Liver (tissue), 8 donors: ENCODE measurements at regions not wholly inside any gene's neighbourhood (a gene's known extent, or its start where the extent isn't known, plus 50 kb on each side); places are given as distances from the start of the nearest gene placed in this dataset.

Source experiments
- DNase-seq: peaks from one replicate; pipeline ENCODE4 v3.0.0-alpha.2; 2017; ENCODE audit warnings: low spot score
- H3K27ac ChIP-seq, 2 donors: one replicate each; pipeline ENCODE4 v1.7.0; 2013; ENCODE audit warnings: inconsistent platforms in 2 of 2, low read length in 2 of 2, control low read depth in 1 of 2, low read depth in 1 of 2, mild to moderate bottlenecking in 1 of 2
- H3K27me3 ChIP-seq, 4 donors: one replicate each; pipeline versions ENCODE4 v1.6.1 to v1.7.0; 2013; ENCODE audit warnings: low read length in 3 of 4, inconsistent platforms in 1 of 4, mild to moderate bottlenecking in 1 of 4, moderate library complexity in 1 of 4; ENCODE audit not compliant: control insufficient read depth in 4 of 4, insufficient read depth in 4 of 4
- H3K36me3 ChIP-seq, 4 donors: one replicate each; pipeline versions ENCODE4 v1.6.1 to v1.7.0; 2013; ENCODE audit warnings: low read length in 3 of 4, mild to moderate bottlenecking in 3 of 4, low read depth in 1 of 4, moderate library complexity in 1 of 4; ENCODE audit not compliant: control insufficient read depth in 4 of 4, insufficient read depth in 3 of 4
- H3K4me1 ChIP-seq, 4 donors: one replicate each; pipeline versions ENCODE4 v1.6.1 to v1.7.0; 2013; ENCODE audit warnings: low read length in 3 of 4, mild to moderate bottlenecking in 3 of 4, moderate library complexity in 1 of 4; ENCODE audit not compliant: control insufficient read depth in 4 of 4, insufficient read depth in 4 of 4
- H3K4me3 ChIP-seq, 3 donors: one replicate each; pipeline versions ENCODE4 v1.6.1 to v1.7.0; 2013; ENCODE audit warnings: low read length in 3 of 3, control low read depth in 1 of 3, low read depth in 1 of 3, mild to moderate bottlenecking in 1 of 3
- H3K9ac ChIP-seq, 2 donors: one replicate each; pipeline ENCODE4 v1.7.0; 2013; ENCODE audit warnings: low read length in 2 of 2, mild to moderate bottlenecking in 2 of 2, moderate library complexity in 2 of 2, control low read depth in 1 of 2, low read depth in 1 of 2
- H3K9me3 ChIP-seq, 4 donors: one replicate each; pipeline versions ENCODE4 v1.6.1 to v1.7.0; 2013; ENCODE audit warnings: low read length in 3 of 4; ENCODE audit not compliant: control insufficient read depth in 4 of 4
- ATF3 ChIP-seq: IDR thresholded peaks from 2 replicates; pipeline ENCODE4 v1.6.1; 2016; ENCODE audit warnings: antibody characterized with exemption
- EGR1 ChIP-seq, 2 donors: IDR thresholded peaks; 2 replicates each; pipeline ENCODE4 v1.6.1; 2016 to 2018; ENCODE audit warnings: antibody characterized with exemption in 2 of 2, low read depth in 2 of 2
- FOXA1 ChIP-seq: IDR thresholded peaks from 2 replicates; pipeline ENCODE4 v1.6.1; 2016; ENCODE audit warnings: antibody characterized with exemption
- FOXA2 ChIP-seq: IDR thresholded peaks from 2 replicates; pipeline ENCODE4 v1.6.1; 2016; ENCODE audit warnings: antibody characterized with exemption
- GABPA ChIP-seq, 2 donors: IDR thresholded peaks in 1 of 2; conservative IDR thresholded peaks in 1 of 2; 2 replicates each; pipeline ENCODE4 v1.6.1; 2016; ENCODE audit warnings: antibody characterized with exemption in 2 of 2, mild to moderate bottlenecking in 1 of 2, moderate library complexity in 1 of 2
- HNF4A ChIP-seq, 2 donors: conservative IDR thresholded peaks; 2 replicates each; pipeline ENCODE4 v1.6.1; 2016; ENCODE audit warnings: antibody characterized with exemption in 2 of 2, mild to moderate bottlenecking in 2 of 2
- HNF4G ChIP-seq: IDR thresholded peaks from 2 replicates; pipeline ENCODE4 v1.6.1; 2016; ENCODE audit warnings: antibody characterized with exemption
- JUND ChIP-seq, 2 donors: IDR thresholded peaks; 2 replicates each; pipeline ENCODE4 v1.6.1; 2016; ENCODE audit warnings: antibody characterized with exemption in 2 of 2
- MAX ChIP-seq: IDR thresholded peaks from 2 replicates; pipeline ENCODE4 v1.6.1; 2016; ENCODE audit warnings: antibody characterized with exemption
- NR2F2 ChIP-seq: IDR thresholded peaks from 2 replicates; pipeline ENCODE4 v1.6.1; 2016; ENCODE audit warnings: antibody characterized with exemption
- RAD21 ChIP-seq, 2 donors: IDR thresholded peaks; 2 replicates each; pipeline ENCODE4 v1.6.1; 2016; ENCODE audit warnings: antibody characterized with exemption in 2 of 2, mild to moderate bottlenecking in 2 of 2
- RXRA ChIP-seq, 2 donors: IDR thresholded peaks; 2 replicates each; pipeline ENCODE4 v1.6.1; 2017 to 2018; ENCODE audit warnings: antibody characterized with exemption in 2 of 2, mild to moderate bottlenecking in 1 of 2
- SP1 ChIP-seq: IDR thresholded peaks from 2 replicates; pipeline ENCODE4 v1.6.1; 2018; ENCODE audit warnings: antibody characterized with exemption, mild to moderate bottlenecking
- TAF1 ChIP-seq: conservative IDR thresholded peaks from 2 replicates; pipeline ENCODE4 v1.6.1; 2016; ENCODE audit warnings: antibody characterized with exemption, mild to moderate bottlenecking
- YY1 ChIP-seq: IDR thresholded peaks from 2 replicates; pipeline ENCODE4 v1.6.1; 2016; ENCODE audit warnings: antibody characterized with exemption, mild to moderate bottlenecking
- ZBTB33 ChIP-seq: IDR thresholded peaks from 2 replicates; pipeline ENCODE4 v1.6.1; 2016; ENCODE audit warnings: antibody characterized with exemption
- WGBS: extraction: QIAGEN DNeasy Blood & Tissue Kit; methylation state at CpG from one replicate; pipeline ENCODE4 v1.1.7; 2013; 5-methylcytosine and 5-hydroxymethylcytosine counted together
- TF ChIP-seq, protein P1 (sequence below): fragments of 150-350 bp; IDR thresholded peaks from 2 replicates; pipeline ENCODE4 v1.5.1; 2017; ENCODE audit warnings: improper control_type of control experiment, low read depth, low read length; ENCODE audit not compliant: missing input control
- TF ChIP-seq, protein P2 (sequence below): IDR thresholded peaks from 2 replicates; pipeline ENCODE4 v1.6.1; 2016; ENCODE audit warnings: antibody characterized with exemption, mild to moderate bottlenecking
- donor health status: healthy.
- donor health status: healthy.
- donor health status: healthy.
- donor health status: healthy.
- donor health status: healthy.

DNA sequence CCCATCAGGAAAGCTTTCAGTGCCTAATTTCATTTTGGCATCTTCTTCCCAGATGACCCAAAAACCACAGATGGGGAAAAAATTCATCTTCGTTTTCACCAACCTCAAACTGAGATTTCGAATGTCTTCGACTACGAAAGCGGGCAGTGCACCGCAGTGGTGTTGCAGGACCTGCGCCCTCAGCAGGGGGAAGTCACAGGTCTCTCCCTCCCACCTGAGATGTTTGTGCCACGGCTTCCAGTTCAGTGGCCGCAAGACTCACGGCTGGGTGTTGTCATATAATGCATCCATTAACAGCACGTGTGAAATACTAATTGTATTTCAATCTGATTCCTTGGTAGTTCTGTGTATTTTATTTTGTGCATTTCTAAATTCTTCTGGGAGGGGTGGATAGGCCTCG lies 66.2 kb upstream of the SALL3 start:
- WGBS: 90% methylated on average over 12 of the region's 12 CpGs
- H3K4me3 ChIP-seq: no peak overlapping the region
- no peak for DNase-seq

More for the DNA sequence above, 66.2 kb upstream of the SALL3 start:
- Histone ChIP-seq H3K27ac (no peak overlapping the region), H3K9me3 (peaks cover 0 to 3% (median 0%) of the 10 kb centered on the region in 4 donors), H3K36me3 (no peaks in the 10 kb centered on the region), H3K4me1 (no peaks in the 10 kb centered on the region), H3K9ac (no peak overlapping the region), H3K27me3 (no peaks in the 10 kb centered on the region)
- no peak for TF ChIP-seq YY1
- TF ChIP-seq, protein P1, sequence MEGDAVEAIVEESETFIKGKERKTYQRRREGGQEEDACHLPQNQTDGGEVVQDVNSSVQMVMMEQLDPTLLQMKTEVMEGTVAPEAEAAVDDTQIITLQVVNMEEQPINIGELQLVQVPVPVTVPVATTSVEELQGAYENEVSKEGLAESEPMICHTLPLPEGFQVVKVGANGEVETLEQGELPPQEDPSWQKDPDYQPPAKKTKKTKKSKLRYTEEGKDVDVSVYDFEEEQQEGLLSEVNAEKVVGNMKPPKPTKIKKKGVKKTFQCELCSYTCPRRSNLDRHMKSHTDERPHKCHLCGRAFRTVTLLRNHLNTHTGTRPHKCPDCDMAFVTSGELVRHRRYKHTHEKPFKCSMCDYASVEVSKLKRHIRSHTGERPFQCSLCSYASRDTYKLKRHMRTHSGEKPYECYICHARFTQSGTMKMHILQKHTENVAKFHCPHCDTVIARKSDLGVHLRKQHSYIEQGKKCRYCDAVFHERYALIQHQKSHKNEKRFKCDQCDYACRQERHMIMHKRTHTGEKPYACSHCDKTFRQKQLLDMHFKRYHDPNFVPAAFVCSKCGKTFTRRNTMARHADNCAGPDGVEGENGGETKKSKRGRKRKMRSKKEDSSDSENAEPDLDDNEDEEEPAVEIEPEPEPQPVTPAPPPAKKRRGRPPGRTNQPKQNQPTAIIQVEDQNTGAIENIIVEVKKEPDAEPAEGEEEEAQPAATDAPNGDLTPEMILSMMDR: no peak
- no peak for TF ChIP-seq MAX
- TF ChIP-seq, protein P2, sequence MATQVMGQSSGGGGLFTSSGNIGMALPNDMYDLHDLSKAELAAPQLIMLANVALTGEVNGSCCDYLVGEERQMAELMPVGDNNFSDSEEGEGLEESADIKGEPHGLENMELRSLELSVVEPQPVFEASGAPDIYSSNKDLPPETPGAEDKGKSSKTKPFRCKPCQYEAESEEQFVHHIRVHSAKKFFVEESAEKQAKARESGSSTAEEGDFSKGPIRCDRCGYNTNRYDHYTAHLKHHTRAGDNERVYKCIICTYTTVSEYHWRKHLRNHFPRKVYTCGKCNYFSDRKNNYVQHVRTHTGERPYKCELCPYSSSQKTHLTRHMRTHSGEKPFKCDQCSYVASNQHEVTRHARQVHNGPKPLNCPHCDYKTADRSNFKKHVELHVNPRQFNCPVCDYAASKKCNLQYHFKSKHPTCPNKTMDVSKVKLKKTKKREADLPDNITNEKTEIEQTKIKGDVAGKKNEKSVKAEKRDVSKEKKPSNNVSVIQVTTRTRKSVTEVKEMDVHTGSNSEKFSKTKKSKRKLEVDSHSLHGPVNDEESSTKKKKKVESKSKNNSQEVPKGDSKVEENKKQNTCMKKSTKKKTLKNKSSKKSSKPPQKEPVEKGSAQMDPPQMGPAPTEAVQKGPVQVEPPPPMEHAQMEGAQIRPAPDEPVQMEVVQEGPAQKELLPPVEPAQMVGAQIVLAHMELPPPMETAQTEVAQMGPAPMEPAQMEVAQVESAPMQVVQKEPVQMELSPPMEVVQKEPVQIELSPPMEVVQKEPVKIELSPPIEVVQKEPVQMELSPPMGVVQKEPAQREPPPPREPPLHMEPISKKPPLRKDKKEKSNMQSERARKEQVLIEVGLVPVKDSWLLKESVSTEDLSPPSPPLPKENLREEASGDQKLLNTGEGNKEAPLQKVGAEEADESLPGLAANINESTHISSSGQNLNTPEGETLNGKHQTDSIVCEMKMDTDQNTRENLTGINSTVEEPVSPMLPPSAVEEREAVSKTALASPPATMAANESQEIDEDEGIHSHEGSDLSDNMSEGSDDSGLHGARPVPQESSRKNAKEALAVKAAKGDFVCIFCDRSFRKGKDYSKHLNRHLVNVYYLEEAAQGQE: no peak
- no peak for TF ChIP-seq NR2F2
- TF ChIP-seq ZBTB33: no peak
- TF ChIP-seq TAF1: no peak
- TF ChIP-seq SP1: no peak
- TF ChIP-seq JUND (IDR thresholded peaks at IDR 0.05): no peak
- TF ChIP-seq FOXA1: no peak
- no peak for TF ChIP-seq RXRA (IDR thresholded peaks at IDR 0.05)
- TF ChIP-seq HNF4G: no peak
- no peak for TF ChIP-seq ATF3
- no peak for TF ChIP-seq FOXA2
- no peak for TF ChIP-seq HNF4A (conservative IDR thresholded peaks at IDR 0.05)
- TF ChIP-seq RAD21 (IDR thresholded peaks at IDR 0.05): no peak
- TF ChIP-seq GABPA (IDR thresholded peaks at IDR 0.05 in 1 of 2, conservative IDR thresholded peaks at IDR 0.05 in 1 of 2): no peak
- TF ChIP-seq EGR1 (IDR thresholded peaks at IDR 0.05; ENCODE audit: low read depth in 2 of 2): no peak
